Esophagus muscularis mucosa (tissue), 4 donors: ENCODE measurements at regions not wholly inside any gene's neighbourhood (a gene's known extent, or its start where the extent isn't known, plus 50 kb on each side); places are given as distances from the start of the nearest gene placed in this dataset.
A peak's percentile ranks its signal among the peaks of the same experiment; 100 is the strongest.

Source experiments
- DNase-seq: peaks from one replicate; pipeline ENCODE4 v3.0.0-alpha.2; 2017; ENCODE audit errors: extremely low spot score
- H3K27ac ChIP-seq, 4 donors: fragments of 200-600 bp; sonication (generic); replicated peaks in 1 of 4; 1 replicate in 3 of 4; 2 replicates in 1 of 4; pipeline ENCODE4 v1.5.1; 2016 to 2019; ENCODE audit warnings: mild to moderate bottlenecking in 1 of 4
- H3K27me3 ChIP-seq, 4 donors: fragments of 200-600 bp; sonication (generic); one replicate each; pipeline versions ENCODE4 v1.5.1 to v1.6.0; 2016 to 2019
- H3K36me3 ChIP-seq, 4 donors: fragments of 200-600 bp; sonication (generic); one replicate each; pipeline ENCODE4 v1.5.1; 2016 to 2019
- H3K4me1 ChIP-seq, 4 donors: fragments of 200-600 bp; sonication (generic); one replicate each; pipeline ENCODE4 v1.5.1; 2016 to 2019
- H3K4me3 ChIP-seq, 4 donors: fragments of 200-600 bp; sonication (generic); 1 replicate in 2 of 4; 2 replicates in 2 of 4; pipeline ENCODE4 v1.5.1; 2016 to 2019; ENCODE audit warnings: mild to moderate bottlenecking in 4 of 4, moderate library complexity in 1 of 4
- H3K9me3 ChIP-seq, 4 donors: fragments of 200-600 bp; sonication (generic); 1 replicate in 3 of 4; 2 replicates in 1 of 4; pipeline ENCODE4 v1.5.1; 2016 to 2019
- EP300 ChIP-seq: sonication (generic); formaldehyde crosslinking; IDR thresholded peaks from one replicate; pipeline ENCODE4 v1.6.1; 2017; ENCODE audit warnings: antibody characterized with exemption
- POLR2A ChIP-seq: fragments of 450-650 bp; IDR thresholded peaks from one replicate; pipeline ENCODE4 v1.6.1; 2017; ENCODE audit warnings: antibody characterized with exemption, moderate library complexity, mild to moderate bottlenecking, low read depth
- POLR2AphosphoS5 ChIP-seq, 2 donors: sonication (generic); formaldehyde crosslinking; IDR thresholded peaks; one replicate each; pipeline ENCODE4 v1.6.1; 2017; ENCODE audit warnings: antibody characterized with exemption in 2 of 2
- WGBS: methylation state at CpG from one replicate; pipeline ENCODE4 v1.1.5; 2018; 5-methylcytosine and 5-hydroxymethylcytosine counted together
- intact Hi-C: fragments of 100-400 bp; cut with DNase I; formaldehyde crosslinking; loops from one replicate; pipeline ENCODE4 v1.15.1; 2023
- TF ChIP-seq, protein P1 (sequence below), 3 experiments: fragments of 200-600 bp in 2 of 3; fragments of 450-650 bp in 1 of 3; sonication (generic) in 2 of 3; IDR thresholded peaks; one replicate each; pipeline ENCODE4 v1.5.1; 2017 to 2019; ENCODE audit warnings: antibody characterized with exemption in 3 of 3, mild to moderate bottlenecking in 2 of 3, moderate library complexity in 1 of 3

DNA sequence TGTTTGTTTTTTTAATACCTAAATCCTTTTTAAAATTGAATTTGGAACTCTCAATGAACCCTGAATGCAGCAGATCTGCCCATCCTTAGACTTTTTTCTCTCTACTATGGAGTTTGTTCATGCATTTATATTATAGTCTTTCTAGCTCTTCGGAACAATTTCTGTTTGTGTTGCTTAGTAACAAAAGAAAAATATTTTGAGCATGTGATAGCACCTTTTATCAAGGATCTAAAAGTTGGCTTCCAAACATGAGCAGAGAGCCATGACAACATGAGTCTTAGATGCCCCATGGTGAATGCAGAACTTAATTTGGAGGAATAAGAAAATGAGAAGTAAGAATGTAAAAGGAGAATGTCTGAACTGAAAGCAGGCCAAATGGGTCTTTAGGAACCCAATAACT is 133.7 kb downstream of the EDN1 start:
- TF ChIP-seq, protein P1, sequence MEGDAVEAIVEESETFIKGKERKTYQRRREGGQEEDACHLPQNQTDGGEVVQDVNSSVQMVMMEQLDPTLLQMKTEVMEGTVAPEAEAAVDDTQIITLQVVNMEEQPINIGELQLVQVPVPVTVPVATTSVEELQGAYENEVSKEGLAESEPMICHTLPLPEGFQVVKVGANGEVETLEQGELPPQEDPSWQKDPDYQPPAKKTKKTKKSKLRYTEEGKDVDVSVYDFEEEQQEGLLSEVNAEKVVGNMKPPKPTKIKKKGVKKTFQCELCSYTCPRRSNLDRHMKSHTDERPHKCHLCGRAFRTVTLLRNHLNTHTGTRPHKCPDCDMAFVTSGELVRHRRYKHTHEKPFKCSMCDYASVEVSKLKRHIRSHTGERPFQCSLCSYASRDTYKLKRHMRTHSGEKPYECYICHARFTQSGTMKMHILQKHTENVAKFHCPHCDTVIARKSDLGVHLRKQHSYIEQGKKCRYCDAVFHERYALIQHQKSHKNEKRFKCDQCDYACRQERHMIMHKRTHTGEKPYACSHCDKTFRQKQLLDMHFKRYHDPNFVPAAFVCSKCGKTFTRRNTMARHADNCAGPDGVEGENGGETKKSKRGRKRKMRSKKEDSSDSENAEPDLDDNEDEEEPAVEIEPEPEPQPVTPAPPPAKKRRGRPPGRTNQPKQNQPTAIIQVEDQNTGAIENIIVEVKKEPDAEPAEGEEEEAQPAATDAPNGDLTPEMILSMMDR (IDR thresholded peaks at IDR 0.05) = no peak
- no peak for TF ChIP-seq EP300
- TF ChIP-seq POLR2A = no peak
- Histone ChIP-seq H3K27me3 (no peaks in the 10 kb centered on the region), H3K27ac (peak overlapping the region in 3 of 4 donors; percentile 35 to 75 (median 50)), H3K4me1 (peaks cover 11 to 55% (median 30%) of the 10 kb centered on the region in 4 donors), H3K36me3 (no peaks in the 10 kb centered on the region), H3K9me3 (peaks cover 0 to 5% (median 0%) of the 10 kb centered on the region in 4 donors), H3K4me3 (no peak overlapping the region)
- intact Hi-C loops = loop anchor here (10.0 kb wide), 1 partner anchor 161 kb away; no protein-coding TSS in a partner anchor
- WGBS = 10% methylated on average over 1 of the region's 1 CpG
- DNase-seq = no peak

DNA sequence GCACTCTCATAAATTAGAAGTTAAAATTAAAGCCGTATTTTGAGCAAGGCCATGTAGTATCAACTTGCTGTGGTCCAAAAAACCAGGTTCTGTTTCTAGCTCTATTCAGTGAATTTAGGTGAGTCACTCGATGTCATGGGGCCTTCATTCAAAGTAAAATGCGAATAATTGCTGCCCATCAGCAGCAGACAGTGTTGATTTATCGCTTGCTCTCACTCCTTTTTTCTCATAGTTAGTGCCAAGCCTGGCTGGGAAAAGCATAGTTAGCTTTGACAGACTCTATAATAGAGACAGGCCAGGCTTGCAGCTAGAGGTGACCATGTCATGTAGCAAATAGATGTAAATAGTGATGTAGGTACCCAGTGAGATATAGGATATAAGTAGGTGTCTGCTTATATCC is 136.0 kb downstream of the EDN1 start:
- DNase-seq = no peak
- 91% methylated on average over 4 of the region's 4 CpGs for WGBS
- H3K4me3 ChIP-seq = no peak overlapping the region
- TF ChIP-seq POLR2AphosphoS5 (IDR thresholded peaks at IDR 0.05) (no peak), EP300 (no peak), POLR2A (no peak)
- TF ChIP-seq, protein P1 (IDR thresholded peaks at IDR 0.05) = no peak
- H3K36me3 ChIP-seq = no peaks in the 10 kb centered on the region
- H3K9me3 ChIP-seq = no peaks in the 10 kb centered on the region
- H3K27me3 ChIP-seq = no peaks in the 10 kb centered on the region
- intact Hi-C loops = loop anchor here (10.0 kb wide), 1 partner anchor 159 kb away; no protein-coding TSS in a partner anchor
- H3K4me1 ChIP-seq = peaks cover 11 to 55% (median 30%) of the 10 kb centered on the region in 4 donors
- H3K27ac ChIP-seq = no peak overlapping the region

DNA sequence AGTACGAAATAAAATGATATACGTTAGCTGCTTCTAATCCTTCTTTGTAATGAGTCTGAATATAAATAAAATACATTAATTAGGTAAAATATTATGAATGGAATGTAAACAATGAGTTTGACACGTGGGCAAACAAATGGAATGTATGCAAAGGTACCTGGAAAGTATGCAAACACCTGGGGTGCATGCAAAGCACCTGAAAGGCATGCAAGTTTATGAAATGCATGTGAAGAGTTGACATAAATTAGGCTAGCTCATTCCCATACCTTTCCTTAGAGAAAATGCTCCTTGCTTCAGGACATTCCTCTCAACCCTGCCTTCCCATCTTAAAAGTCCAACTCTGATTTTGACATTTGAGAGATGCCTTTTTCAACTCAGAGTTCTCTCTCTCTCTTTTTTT is 140.9 kb downstream of the EDN1 start:
- no peaks in the 10 kb centered on the region for H3K27me3 ChIP-seq
- no peak for TF ChIP-seq EP300
- TF ChIP-seq POLR2AphosphoS5 (IDR thresholded peaks at IDR 0.05) = no peak
- TF ChIP-seq POLR2A = no peak
- TF ChIP-seq, protein P1 (IDR thresholded peaks at IDR 0.05) = no peak
- no peak overlapping the region for H3K4me3 ChIP-seq
- DNase-seq = no peak
- H3K27ac ChIP-seq = no peak overlapping the region
- peaks cover 0 to 5% (median 0%) of the 10 kb centered on the region in 4 donors for H3K9me3 ChIP-seq
- peaks cover 0 to 20% (median 6%) of the 10 kb centered on the region in 4 donors for H3K4me1 ChIP-seq
- WGBS = 36% methylated on average over 3 of the region's 3 CpGs
- no peaks in the 10 kb centered on the region for H3K36me3 ChIP-seq
- intact Hi-C loops = no loop called here

DNA sequence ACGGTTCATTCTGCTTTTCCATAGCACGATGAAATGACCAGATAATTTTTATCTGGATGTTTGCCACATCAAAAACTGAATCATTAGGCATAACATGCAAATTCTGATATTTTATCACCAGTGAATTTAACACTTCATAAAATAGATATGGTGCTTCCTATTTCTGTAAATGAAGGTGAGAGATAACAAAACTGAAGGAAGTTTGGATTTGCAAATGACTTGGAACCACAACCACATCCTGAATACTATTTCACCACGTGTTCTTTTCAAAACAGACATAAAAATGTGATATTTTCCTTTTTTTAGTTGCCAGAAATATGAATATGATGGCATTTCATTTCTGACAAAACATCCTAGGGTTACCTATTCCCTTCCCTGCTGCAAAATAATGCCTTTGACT is 146.1 kb downstream of the EDN1 start:
- Histone ChIP-seq H3K9me3 (peaks cover 0 to 5% (median 0%) of the 10 kb centered on the region in 4 donors), H3K27ac (no peak overlapping the region), H3K27me3 (no peaks in the 10 kb centered on the region), H3K4me3 (no peak overlapping the region), H3K36me3 (no peaks in the 10 kb centered on the region), H3K4me1 (peaks cover 0 to 15% (median 9%) of the 10 kb centered on the region in 4 donors)
- TF ChIP-seq EP300 = no peak
- TF ChIP-seq, protein P1 (IDR thresholded peaks at IDR 0.05) = no peak
- no peak for TF ChIP-seq POLR2A
- no peak for TF ChIP-seq POLR2AphosphoS5 (IDR thresholded peaks at IDR 0.05)
- WGBS = 45% methylated on average over 3 of the region's 3 CpGs
- no peak for DNase-seq
- intact Hi-C loops = no loop called here

DNA sequence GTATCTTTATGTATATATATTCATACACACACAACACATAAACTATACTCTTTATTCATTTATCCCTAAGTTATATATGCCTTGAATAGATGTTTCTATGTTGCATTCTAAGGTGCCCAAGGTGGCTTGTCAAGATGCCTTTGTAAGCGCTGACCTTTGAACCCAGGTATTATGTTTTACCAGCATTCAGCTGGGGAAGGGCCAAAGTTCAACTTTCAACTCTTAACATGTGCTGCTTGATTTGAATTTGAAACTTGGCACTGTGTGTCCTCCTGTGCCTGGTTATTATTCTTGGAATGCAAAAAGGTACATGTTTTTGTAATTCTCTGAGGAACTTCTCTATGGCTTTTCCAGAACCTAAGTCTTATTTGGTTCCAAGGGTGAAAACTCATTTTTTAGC is 146.5 kb downstream of the EDN1 start:
- intact Hi-C loops = no loop called here
- no peaks in the 10 kb centered on the region for H3K36me3 ChIP-seq
- no peaks in the 10 kb centered on the region for H3K27me3 ChIP-seq
- peaks cover 0 to 15% (median 9%) of the 10 kb centered on the region in 4 donors for H3K4me1 ChIP-seq
- H3K27ac ChIP-seq = no peak overlapping the region
- peaks cover 0 to 5% (median 0%) of the 10 kb centered on the region in 4 donors for H3K9me3 ChIP-seq
- WGBS = 95% methylated on average over 1 of the region's 1 CpG
- DNase-seq = no peak
- no peak overlapping the region for H3K4me3 ChIP-seq
- no peak for TF ChIP-seq POLR2A
- no peak for TF ChIP-seq POLR2AphosphoS5 (IDR thresholded peaks at IDR 0.05)
- TF ChIP-seq EP300 = no peak
- TF ChIP-seq, protein P1 (IDR thresholded peaks at IDR 0.05) = no peak
